Choroid plexus epithelial cell (primary cell): ENCODE measurements at regions not wholly inside any gene's neighbourhood (a gene's known extent, or its start where the extent isn't known, plus 50 kb on each side); places are given as distances from the start of the nearest gene placed in this dataset.

ENCODE experiments used
- DNase-seq: peaks from one replicate; pipeline ENCODE4 v3.0.0-alpha.2; 2010; ENCODE audit warnings: low read depth
- H3K4me3 ChIP-seq: 2 replicates; pipeline ENCODE4 v1.5.1; 2011; ENCODE audit warnings: low read depth, mild to moderate bottlenecking, control low read depth, low read length, moderate library complexity
- TF ChIP-seq, protein P1 (sequence below): conservative IDR thresholded peaks from 2 replicates; pipeline ENCODE4 v1.5.1; 2011; ENCODE audit warnings: low read depth, mild to moderate bottlenecking, control low read depth, inconsistent platforms, low read length, moderate library complexity

DNA sequence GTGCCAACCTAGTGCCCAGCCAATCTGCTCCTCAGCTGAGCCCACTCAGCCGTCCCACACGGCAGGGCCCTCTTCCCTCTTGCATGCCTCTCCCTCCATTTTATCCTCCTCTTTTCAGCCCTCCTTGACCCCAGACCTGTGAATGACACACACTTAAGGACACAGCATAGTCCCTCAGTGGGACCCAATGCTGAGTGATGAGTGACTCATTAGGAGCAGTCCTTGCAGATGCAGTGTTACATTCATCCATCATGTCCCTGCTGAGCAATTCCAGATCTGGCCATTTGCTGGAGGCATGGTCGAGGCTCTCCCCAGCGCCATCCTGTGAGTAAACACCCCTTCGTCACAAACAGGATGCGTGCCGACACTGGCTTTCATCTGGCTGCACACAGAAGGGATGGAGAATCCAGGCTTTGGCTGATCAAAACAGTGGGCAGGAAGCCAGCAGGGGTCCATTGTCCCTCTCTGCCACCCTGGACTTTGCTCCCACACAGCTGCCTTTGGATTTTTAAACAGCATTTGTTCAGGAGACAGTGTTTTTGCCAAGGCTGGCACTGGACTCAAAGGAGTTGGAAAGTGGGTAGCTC, 122.6 kb downstream of the AXIN2 start:
- H3K4me3 ChIP-seq, result no peak overlapping the region
- TF ChIP-seq, protein P1, sequence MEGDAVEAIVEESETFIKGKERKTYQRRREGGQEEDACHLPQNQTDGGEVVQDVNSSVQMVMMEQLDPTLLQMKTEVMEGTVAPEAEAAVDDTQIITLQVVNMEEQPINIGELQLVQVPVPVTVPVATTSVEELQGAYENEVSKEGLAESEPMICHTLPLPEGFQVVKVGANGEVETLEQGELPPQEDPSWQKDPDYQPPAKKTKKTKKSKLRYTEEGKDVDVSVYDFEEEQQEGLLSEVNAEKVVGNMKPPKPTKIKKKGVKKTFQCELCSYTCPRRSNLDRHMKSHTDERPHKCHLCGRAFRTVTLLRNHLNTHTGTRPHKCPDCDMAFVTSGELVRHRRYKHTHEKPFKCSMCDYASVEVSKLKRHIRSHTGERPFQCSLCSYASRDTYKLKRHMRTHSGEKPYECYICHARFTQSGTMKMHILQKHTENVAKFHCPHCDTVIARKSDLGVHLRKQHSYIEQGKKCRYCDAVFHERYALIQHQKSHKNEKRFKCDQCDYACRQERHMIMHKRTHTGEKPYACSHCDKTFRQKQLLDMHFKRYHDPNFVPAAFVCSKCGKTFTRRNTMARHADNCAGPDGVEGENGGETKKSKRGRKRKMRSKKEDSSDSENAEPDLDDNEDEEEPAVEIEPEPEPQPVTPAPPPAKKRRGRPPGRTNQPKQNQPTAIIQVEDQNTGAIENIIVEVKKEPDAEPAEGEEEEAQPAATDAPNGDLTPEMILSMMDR, result no peak
- no peak for DNase-seq

GRCh38 chr17:65438173-65438572, 123.3 kb downstream of the AXIN2 start:
- no peak for DNase-seq
- H3K4me3 ChIP-seq, result no peak overlapping the region
- TF ChIP-seq, protein P1, result no peak

DNA sequence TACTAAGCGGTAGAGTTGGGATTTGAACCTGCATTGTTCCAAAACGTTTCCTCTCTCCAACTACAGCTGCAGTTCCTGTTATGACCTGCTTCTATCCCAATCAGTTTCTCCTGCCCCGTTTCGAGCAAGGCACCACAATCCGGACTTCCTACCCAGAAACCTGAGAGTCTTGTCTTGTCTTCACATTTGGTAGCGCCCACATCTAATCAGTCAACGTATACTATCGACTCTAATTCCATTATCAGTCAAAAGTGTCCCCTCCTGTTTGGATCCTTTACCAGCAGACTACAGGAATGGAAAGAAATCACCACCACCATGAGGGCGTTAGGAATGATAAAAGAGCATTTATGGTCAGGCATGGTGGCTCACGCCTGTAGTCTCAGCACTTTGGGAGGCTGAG, 124.6 kb downstream of the AXIN2 start:
- TF ChIP-seq, protein P1, result no peak
- no peak overlapping the region for H3K4me3 ChIP-seq
- DNase-seq, result no peak

- no peak overlapping the region for H3K4me3 ChIP-seq
- TF ChIP-seq, protein P1, result no peak
- no peak for DNase-seq
Measured at GRCh38 chr17:65434878-65435277, 126.6 kb downstream of the AXIN2 start.

DNA sequence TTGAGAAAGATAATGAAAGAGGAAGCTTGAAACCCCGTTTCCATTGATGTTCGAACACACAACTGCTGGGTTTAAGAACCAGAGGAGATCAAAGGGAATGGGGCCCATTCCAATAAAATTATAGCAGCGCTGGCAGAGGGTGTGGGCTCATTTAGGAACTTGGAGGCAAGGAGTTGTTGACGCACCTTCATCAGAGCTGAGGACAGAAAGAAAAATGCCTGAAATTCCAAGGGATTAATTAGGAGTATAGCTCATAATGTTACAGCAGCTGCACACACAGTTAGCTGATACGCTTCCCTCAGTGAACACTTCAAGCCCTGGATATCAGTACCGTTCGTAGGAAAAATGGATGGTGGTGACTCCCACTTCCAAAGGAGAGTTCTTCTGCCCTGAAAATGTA, 127.2 kb downstream of the AXIN2 start:
- no peak for DNase-seq
- TF ChIP-seq, protein P1, result no peak

GRCh38 chr17:65433592-65433991, 127.9 kb downstream of the AXIN2 start:
- DNase-seq, result peak; percentile 27
- H3K4me3 ChIP-seq, result no peak overlapping the region
- TF ChIP-seq, protein P1, result no peak

More for the DNA sequence above, 127.2 kb downstream of the AXIN2 start:
- no peak overlapping the region for H3K4me3 ChIP-seq

- DNase-seq, result no peak
- no peak overlapping the region for H3K4me3 ChIP-seq
- TF ChIP-seq, protein P1, result no peak
Measured at GRCh38 chr17:65433157-65433556, 128.3 kb downstream of the AXIN2 start.
